Muscle layer of duodenum (tissue), 2 donors: ENCODE measurements at regions not wholly inside any gene's neighbourhood (a gene's known extent, or its start where the extent isn't known, plus 50 kb on each side); places are given as distances from the start of the nearest gene placed in this dataset.
"Not testable (repeated sequence)": the region's sequence is repeated elsewhere in the genome, so short reads cannot be mapped to it uniquely, and the experiment has no call there.

Experiments used
- H3K27ac ChIP-seq: one replicate; pipeline ENCODE4 v1.7.0; 2013; ENCODE audit warnings: mild to moderate bottlenecking, low read length
- H3K27me3 ChIP-seq: one replicate; pipeline ENCODE4 v1.7.0; 2013; ENCODE audit warnings: low read depth, mild to moderate bottlenecking, control low read depth, low read length
- H3K36me3 ChIP-seq, 2 donors: one replicate each; pipeline ENCODE4 v1.7.0; 2013; ENCODE audit warnings: low read length in 2 of 2, control low read depth in 1 of 2, mild to moderate bottlenecking in 1 of 2; ENCODE audit not compliant: insufficient read depth in 2 of 2, control insufficient read depth in 1 of 2
- H3K4me1 ChIP-seq, 2 donors: one replicate each; pipeline ENCODE4 v1.7.0; 2013; ENCODE audit warnings: low read length in 2 of 2, mild to moderate bottlenecking in 2 of 2, control low read depth in 1 of 2, moderate library complexity in 1 of 2; ENCODE audit not compliant: insufficient read depth in 2 of 2, control insufficient read depth in 1 of 2
- H3K4me3 ChIP-seq, 2 donors: one replicate each; pipeline ENCODE4 v1.7.0; 2013; ENCODE audit warnings: low read length in 2 of 2, low read depth in 1 of 2, mild to moderate bottlenecking in 1 of 2
- H3K9me3 ChIP-seq, 2 donors: one replicate each; pipeline ENCODE4 v1.7.0; 2013; ENCODE audit warnings: low read length in 2 of 2, control low read depth in 1 of 2, mild to moderate bottlenecking in 1 of 2; ENCODE audit not compliant: control insufficient read depth in 1 of 2
- donor health status: healthy.

GRCh38 chr6:112919744-112920143, 572.6 kb downstream of the RFPL4B start:
- H3K9me3 ChIP-seq, H3K27me3 ChIP-seq, H3K4me3 ChIP-seq, H3K36me3 ChIP-seq, H3K4me1 ChIP-seq, H3K27ac ChIP-seq: not testable (repeated sequence)

GRCh38 chr6:112920994-112921393, 573.9 kb downstream of the RFPL4B start:
- no peaks in the 10 kb centered on the region for H3K36me3 ChIP-seq
- no peak overlapping the region for H3K27ac ChIP-seq
- H3K9me3 ChIP-seq = peaks cover 0 to 4% of the 10 kb centered on the region in 2 donors
- H3K4me3 ChIP-seq = no peak overlapping the region
- no peaks in the 10 kb centered on the region for H3K27me3 ChIP-seq
- no peaks in the 10 kb centered on the region for H3K4me1 ChIP-seq

GRCh38 chr6:112923940-112924587, 576.9 kb downstream of the RFPL4B start:
- Histone ChIP-seq H3K27ac (no peak overlapping the region), H3K4me1 (no peaks in the 10 kb centered on the region), H3K4me3 (no peak overlapping the region), H3K27me3 (no peaks in the 10 kb centered on the region), H3K9me3 (peaks cover 0 to 4% of the 10 kb centered on the region in 2 donors), H3K36me3 (no peaks in the 10 kb centered on the region)

GRCh38 chr6:112925702-112926101, 578.6 kb downstream of the RFPL4B start:
- Histone ChIP-seq H3K36me3 (no peaks in the 10 kb centered on the region), H3K9me3 (peaks cover 0 to 4% of the 10 kb centered on the region in 2 donors), H3K27me3 (no peaks in the 10 kb centered on the region), H3K4me1 (no peaks in the 10 kb centered on the region), H3K27ac (no peak overlapping the region), H3K4me3 (no peak overlapping the region)

GRCh38 chr6:112927641-112928320, 580.7 kb downstream of the RFPL4B start:
- Histone ChIP-seq H3K9me3 (no peaks in the 10 kb centered on the region), H3K4me3 (no peak overlapping the region)

GRCh38 chr6:112929641-112930040, 582.5 kb downstream of the RFPL4B start:
- H3K9me3 ChIP-seq = no peaks in the 10 kb centered on the region
- H3K4me1 ChIP-seq = no peaks in the 10 kb centered on the region
- no peak overlapping the region for H3K27ac ChIP-seq
- H3K27me3 ChIP-seq = no peaks in the 10 kb centered on the region
- no peak overlapping the region for H3K4me3 ChIP-seq
- H3K36me3 ChIP-seq = no peaks in the 10 kb centered on the region

More at GRCh38 chr6:112927641-112928320, 580.7 kb downstream of the RFPL4B start:
- no peaks in the 10 kb centered on the region for H3K27me3 ChIP-seq
- no peaks in the 10 kb centered on the region for H3K36me3 ChIP-seq
- no peak overlapping the region for H3K27ac ChIP-seq
- H3K4me1 ChIP-seq = no peaks in the 10 kb centered on the region

- peaks cover 0 to 3% of the 10 kb centered on the region in 2 donors for H3K4me1 ChIP-seq
- no peak overlapping the region for H3K4me3 ChIP-seq
- H3K36me3 ChIP-seq = no peaks in the 10 kb centered on the region
- H3K9me3 ChIP-seq = no peaks in the 10 kb centered on the region
- no peaks in the 10 kb centered on the region for H3K27me3 ChIP-seq
- no peak overlapping the region for H3K27ac ChIP-seq
These were observed 584.7 kb downstream of the RFPL4B start for GRCh38 chr6:112931832-112932231.

- no peak overlapping the region for H3K27ac ChIP-seq
- H3K4me1 ChIP-seq = peaks cover 0 to 3% of the 10 kb centered on the region in 2 donors
- no peak overlapping the region for H3K4me3 ChIP-seq
- H3K9me3 ChIP-seq = no peaks in the 10 kb centered on the region
- H3K27me3 ChIP-seq = no peaks in the 10 kb centered on the region
- no peaks in the 10 kb centered on the region for H3K36me3 ChIP-seq
These were observed 586.8 kb downstream of the RFPL4B start for GRCh38 chr6:112933947-112934346.

GRCh38 chr6:112934433-112935327, 587.5 kb downstream of the RFPL4B start:
- Histone ChIP-seq H3K4me1 (peaks cover 0 to 3% of the 10 kb centered on the region in 2 donors), H3K27me3 (no peaks in the 10 kb centered on the region), H3K27ac (no peak overlapping the region), H3K9me3 (no peaks in the 10 kb centered on the region), H3K36me3 (no peaks in the 10 kb centered on the region), H3K4me3 (no peak overlapping the region)

GRCh38 chr6:112935402-112936078, 588.4 kb downstream of the RFPL4B start:
- H3K27me3 ChIP-seq = no peaks in the 10 kb centered on the region
- no peak overlapping the region for H3K4me3 ChIP-seq
- peaks cover 0 to 3% of the 10 kb centered on the region in 2 donors for H3K4me1 ChIP-seq
- no peaks in the 10 kb centered on the region for H3K36me3 ChIP-seq
- no peaks in the 10 kb centered on the region for H3K9me3 ChIP-seq
- H3K27ac ChIP-seq = no peak overlapping the region

- no peaks in the 10 kb centered on the region for H3K9me3 ChIP-seq
- H3K27me3 ChIP-seq = no peaks in the 10 kb centered on the region
- H3K4me1 ChIP-seq = peaks cover 0 to 3% of the 10 kb centered on the region in 2 donors
- no peaks in the 10 kb centered on the region for H3K36me3 ChIP-seq
- H3K4me3 ChIP-seq = no peak overlapping the region
- no peak overlapping the region for H3K27ac ChIP-seq
These were observed 588.9 kb downstream of the RFPL4B start for GRCh38 chr6:112936079-112936472.
